ENCODE measurements at regions not wholly inside any gene's neighbourhood (a gene's known extent, or its start where the extent isn't known, plus 50 kb on each side); places are given as distances from the start of the nearest gene placed in this dataset.
"Not testable (repeated sequence)": the region's sequence is repeated elsewhere in the genome, so short reads cannot be mapped to it uniquely, and the experiment has no call there.

DNA sequence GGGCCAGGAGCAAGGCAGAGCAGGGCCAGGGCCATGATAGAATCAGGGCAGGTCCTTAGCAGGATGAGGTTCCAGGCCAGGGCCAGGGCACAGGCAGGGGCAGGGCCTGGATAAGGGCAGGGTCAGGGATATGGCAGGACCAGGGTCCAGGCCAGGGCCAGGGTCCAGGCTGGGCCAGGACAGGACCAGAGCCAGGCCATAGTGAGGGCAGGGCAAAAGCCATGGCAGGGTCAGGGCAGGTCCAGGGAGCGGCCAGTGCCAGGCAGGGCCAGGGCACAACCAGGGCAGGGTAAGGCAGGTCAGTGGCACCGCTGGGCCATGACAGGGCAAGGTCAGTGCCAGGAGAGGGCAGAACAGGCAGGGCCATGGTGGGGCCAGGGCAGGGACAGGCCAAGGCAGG, 152.2 kb downstream of the LIPI start:
- DNase-seq, result no peak
- Mint-ChIP-seq H3K27me3 (ENCODE audit: low read depth in 3 of 3) (peaks cover 0 to 2% (median 0%) of the 10 kb centered on the region in 3 donors), H3K4me3 (no peak overlapping the region), H3K9me3 (peaks cover 0 to 9% (median under 1%) of the 10 kb centered on the region in 6 donors), H3K27ac (no peak overlapping the region), H3K4me1 (no peaks in the 10 kb centered on the region), H3K36me3 (no peaks in the 10 kb centered on the region)

GRCh38 chr21:14057841-14058481, 152.8 kb downstream of the LIPI start:
- peaks cover 0 to 10% (median under 1%) of the 10 kb centered on the region in 6 donors for H3K9me3 Mint-ChIP-seq
- not testable (repeated sequence) for H3K27ac Mint-ChIP-seq; H3K27me3 Mint-ChIP-seq (ENCODE audit: low read depth in 3 of 3); H3K4me3 Mint-ChIP-seq; DNase-seq; H3K4me1 Mint-ChIP-seq; H3K36me3 Mint-ChIP-seq

DNA sequence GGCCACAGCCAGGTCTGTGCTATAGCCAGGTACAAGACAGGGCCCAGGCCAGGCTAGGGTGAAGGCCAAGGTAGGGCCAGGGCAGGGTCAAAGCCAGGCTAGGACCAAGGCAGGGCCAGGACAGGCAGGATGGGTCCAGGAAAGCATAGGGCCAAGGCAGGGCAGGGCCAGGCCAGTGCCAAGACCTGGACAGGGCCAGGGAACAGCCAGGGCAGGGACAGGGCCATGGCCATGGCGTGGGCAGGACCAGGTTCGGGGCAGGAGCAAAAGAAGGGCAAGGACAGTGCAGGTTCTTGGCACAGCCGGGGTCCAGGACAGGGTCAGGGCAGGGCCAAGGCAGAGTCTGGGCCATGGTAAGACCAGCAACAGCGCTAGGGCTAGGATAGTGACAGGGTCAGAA, 153.4 kb downstream of the LIPI start:
- no peaks in the 10 kb centered on the region for H3K36me3 Mint-ChIP-seq
- peaks cover 0 to 2% (median 0%) of the 10 kb centered on the region in 3 donors for H3K27me3 Mint-ChIP-seq (ENCODE audit: low read depth in 3 of 3)
- DNase-seq, result no peak
- H3K4me1 Mint-ChIP-seq, result no peaks in the 10 kb centered on the region
- no peak overlapping the region for H3K27ac Mint-ChIP-seq
- peaks cover 0 to 12% (median under 1%) of the 10 kb centered on the region in 6 donors for H3K9me3 Mint-ChIP-seq
- H3K4me3 Mint-ChIP-seq, result no peak overlapping the region

DNA sequence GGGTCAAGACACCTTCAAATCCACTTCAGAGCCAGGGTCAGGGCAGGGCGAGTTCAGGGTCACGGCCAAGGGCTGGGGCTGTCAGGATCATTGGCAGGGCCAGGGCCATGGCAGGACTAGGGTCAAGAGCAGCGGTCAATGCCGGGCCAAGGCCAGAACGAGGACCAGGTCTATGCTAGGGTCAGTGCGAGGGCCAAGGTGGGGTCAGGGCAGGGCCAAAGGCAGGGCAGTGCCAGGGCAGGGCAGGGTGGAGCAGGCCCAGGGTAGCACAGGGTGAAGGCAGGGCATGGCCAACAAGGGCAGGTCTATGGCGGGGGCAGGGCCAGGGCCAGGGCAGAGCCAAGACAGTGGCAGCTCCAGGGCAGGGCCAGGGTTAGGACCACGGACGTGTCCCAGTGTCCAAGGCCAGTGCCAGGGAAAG, 154.0 kb downstream of the LIPI start:
- peaks cover 0 to 10% (median under 1%) of the 10 kb centered on the region in 6 donors for H3K9me3 Mint-ChIP-seq
- peaks cover 0 to 2% (median 0%) of the 10 kb centered on the region in 3 donors for H3K27me3 Mint-ChIP-seq (ENCODE audit: low read depth in 3 of 3)
- H3K4me3 Mint-ChIP-seq, result no peak overlapping the region
- no peaks in the 10 kb centered on the region for H3K4me1 Mint-ChIP-seq
- no peak for DNase-seq
- H3K27ac Mint-ChIP-seq, result no peak overlapping the region
- no peaks in the 10 kb centered on the region for H3K36me3 Mint-ChIP-seq

- H3K27ac Mint-ChIP-seq, result peak overlapping the region in 1 of 6 donors; percentile 53
- H3K4me1 Mint-ChIP-seq; H3K27me3 Mint-ChIP-seq (ENCODE audit: low read depth in 3 of 3); H3K9me3 Mint-ChIP-seq; H3K4me3 Mint-ChIP-seq; DNase-seq; H3K36me3 Mint-ChIP-seq: not testable (repeated sequence)
These were observed 154.8 kb downstream of the LIPI start for GRCh38 chr21:14055746-14056515.

- Mint-ChIP-seq H3K27me3 (ENCODE audit: low read depth in 3 of 3) (no peaks in the 10 kb centered on the region), H3K27ac (no peak overlapping the region)
These were observed 156.1 kb downstream of the LIPI start for GRCh38 chr21:14054682-14055081.

DNA sequence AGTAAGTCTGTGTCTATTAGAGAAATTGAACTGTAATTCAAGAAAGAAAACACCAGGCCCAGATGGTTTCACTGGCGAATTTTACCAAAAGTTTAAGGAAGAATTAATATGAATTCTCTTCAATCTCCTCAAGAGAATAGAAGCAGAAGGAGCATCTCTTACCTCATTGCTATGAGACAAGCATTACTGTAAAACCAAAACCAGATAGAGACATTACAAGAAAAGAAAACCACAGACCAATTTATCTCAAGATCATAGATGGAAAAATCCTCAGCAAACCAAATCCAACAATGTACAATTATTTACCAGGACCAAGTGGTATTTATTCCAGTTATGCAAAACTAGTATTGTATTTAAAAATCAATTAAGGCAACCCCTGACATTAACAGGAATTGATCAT, 160.6 kb downstream of the LIPI start:
- Mint-ChIP-seq H3K27me3 (ENCODE audit: low read depth in 3 of 3) (peaks cover 0 to 3% (median 0%) of the 10 kb centered on the region in 3 donors), H3K4me1 (no peaks in the 10 kb centered on the region), H3K9me3 (peaks cover 0 to 7% (median under 1%) of the 10 kb centered on the region in 6 donors), H3K27ac (no peak overlapping the region), H3K4me3 (no peak overlapping the region), H3K36me3 (peaks cover 0 to 3% (median 0%) of the 10 kb centered on the region in 3 donors)
- DNase-seq, result no peak

More at GRCh38 chr21:14054682-14055081, 156.1 kb downstream of the LIPI start:
- no peak overlapping the region for H3K4me3 Mint-ChIP-seq
- peaks cover 0 to 6% (median under 1%) of the 10 kb centered on the region in 6 donors for H3K9me3 Mint-ChIP-seq
- no peaks in the 10 kb centered on the region for H3K36me3 Mint-ChIP-seq
- no peak for DNase-seq
- H3K4me1 Mint-ChIP-seq, result no peaks in the 10 kb centered on the region

GRCh38 chr21:14046401-14046800, 164.4 kb downstream of the LIPI start:
- Mint-ChIP-seq H3K27me3 (ENCODE audit: low read depth in 3 of 3) (peaks cover 0 to 3% (median 0%) of the 10 kb centered on the region in 3 donors), H3K4me3 (no peak overlapping the region), H3K36me3 (peaks cover 0 to 7% (median 0%) of the 10 kb centered on the region in 3 donors), H3K4me1 (no peaks in the 10 kb centered on the region), H3K9me3 (peaks cover 0 to 7% (median 0%) of the 10 kb centered on the region in 6 donors), H3K27ac (no peak overlapping the region)
- DNase-seq, result no peak

DNA sequence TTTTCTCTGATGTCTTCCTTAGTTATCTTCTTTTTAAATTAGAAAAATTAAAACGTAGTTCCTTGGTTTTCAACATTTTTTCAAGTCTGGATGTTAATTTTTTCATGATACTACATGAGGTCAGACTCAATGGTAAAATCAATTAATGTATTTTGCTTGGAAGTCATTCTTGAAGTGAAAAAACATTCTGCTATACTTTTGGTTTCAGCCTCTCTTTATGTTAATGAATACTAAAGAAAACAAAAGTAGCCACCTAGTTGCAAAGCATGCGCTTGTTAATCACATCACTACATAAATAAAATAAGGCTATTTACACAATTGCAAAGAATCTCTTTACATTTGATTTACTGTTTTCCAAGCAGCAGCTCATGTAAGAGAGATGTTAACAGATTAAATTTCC, 170.4 kb downstream of the LIPI start:
- no peak overlapping the region for H3K27ac Mint-ChIP-seq
- no peak for DNase-seq
- H3K4me3 Mint-ChIP-seq, result no peak overlapping the region

GRCh38 chr21:14028619-14029018, 182.1 kb downstream of the LIPI start:
- H3K36me3 Mint-ChIP-seq; H3K27me3 Mint-ChIP-seq (ENCODE audit: low read depth in 3 of 3); DNase-seq; H3K9me3 Mint-ChIP-seq: not testable (repeated sequence)
- Mint-ChIP-seq H3K27ac (peak overlapping the region in 1 of 6 donors; percentile 3), H3K4me1 (peaks cover 14 to 26% of the 10 kb centered on the region in 2 donors), H3K4me3 (peak overlapping the region in 4 of 5 donors; percentile 2 to 65 (median 14))

More for the DNA sequence above, 170.4 kb downstream of the LIPI start:
- Mint-ChIP-seq H3K27me3 (ENCODE audit: low read depth in 3 of 3) (no peaks in the 10 kb centered on the region), H3K4me1 (no peaks in the 10 kb centered on the region), H3K36me3 (peaks cover 0 to 8% (median 0%) of the 10 kb centered on the region in 3 donors), H3K9me3 (peaks cover 0 to 5% (median 0%) of the 10 kb centered on the region in 6 donors)

DNA sequence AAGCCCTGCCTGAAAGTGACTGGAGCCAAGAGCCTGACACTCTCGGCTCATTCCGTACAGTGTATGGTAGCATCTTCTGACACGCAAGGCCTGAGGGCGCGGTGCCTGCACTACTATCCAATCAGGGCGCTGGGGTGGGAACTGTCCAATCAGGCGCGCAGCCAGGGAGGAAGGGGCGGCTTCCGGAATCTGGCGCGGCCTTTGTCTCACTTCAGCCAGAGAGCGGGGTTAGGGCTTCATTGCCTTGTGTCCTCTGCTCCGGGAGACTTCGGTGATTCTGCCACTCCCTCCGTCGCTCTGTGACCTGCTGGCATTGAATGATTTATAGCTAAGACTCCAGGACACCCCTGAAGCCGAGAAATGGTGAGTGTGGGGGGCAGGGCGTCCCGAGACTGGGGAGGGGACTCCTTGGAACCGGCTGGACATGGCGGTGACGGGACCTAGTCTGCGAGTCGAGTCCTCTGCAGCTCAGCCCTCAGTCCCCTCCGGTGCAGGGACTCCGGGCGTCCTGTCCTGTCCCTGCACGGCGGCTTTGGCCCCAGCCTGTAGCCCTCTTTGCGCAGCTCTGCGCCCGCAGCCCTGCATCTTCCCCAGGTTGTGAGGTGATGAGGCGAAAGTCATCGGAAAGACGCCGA, 183.4 kb downstream of the LIPI start:
- Mint-ChIP-seq H3K4me3 (peak overlapping the region; percentile 85 to 91 (median 89)), H3K27ac (peak overlapping the region; percentile 3 to 76 (median 59)), H3K4me1 (peaks cover 14 to 26% of the 10 kb centered on the region in 2 donors)
- H3K36me3 Mint-ChIP-seq; H3K9me3 Mint-ChIP-seq; H3K27me3 Mint-ChIP-seq (ENCODE audit: low read depth in 3 of 3): not testable (repeated sequence)
- peak; percentile 81 to 84 (median 82) for DNase-seq

GRCh38 chr21:14020108-14020507, 190.6 kb downstream of the LIPI start:
- not testable (repeated sequence) for DNase-seq; H3K4me1 Mint-ChIP-seq; H3K36me3 Mint-ChIP-seq; H3K9me3 Mint-ChIP-seq; H3K27me3 Mint-ChIP-seq (ENCODE audit: low read depth in 3 of 3); H3K4me3 Mint-ChIP-seq; H3K27ac Mint-ChIP-seq

- not testable (repeated sequence) for H3K4me3 Mint-ChIP-seq; H3K27ac Mint-ChIP-seq; H3K27me3 Mint-ChIP-seq (ENCODE audit: low read depth in 3 of 3); H3K9me3 Mint-ChIP-seq; DNase-seq; H3K36me3 Mint-ChIP-seq; H3K4me1 Mint-ChIP-seq
These were observed 194.9 kb downstream of the LIPI start for GRCh38 chr21:14015841-14016240.
